HUES48 (cell line): ENCODE measurements at regions not wholly inside any gene's neighbourhood (a gene's known extent, or its start where the extent isn't known, plus 50 kb on each side); places are given as distances from the start of the nearest gene placed in this dataset.

Source experiments
- H3K27ac ChIP-seq: one replicate; pipeline ENCODE4 v1.7.0; 2013; ENCODE audit warnings: low read depth, low read length, inconsistent platforms
- H3K27me3 ChIP-seq: 2 replicates; pipeline ENCODE4 v1.6.1; 2013; ENCODE audit warnings: mild to moderate bottlenecking, low read length; ENCODE audit not compliant: control insufficient read depth, insufficient read depth
- H3K36me3 ChIP-seq: 2 replicates; pipeline ENCODE4 v1.6.1; 2013; ENCODE audit warnings: low read length; ENCODE audit not compliant: control insufficient read depth, insufficient read depth
- H3K4me1 ChIP-seq: 2 replicates; pipeline ENCODE4 v1.6.1; 2013; ENCODE audit warnings: mild to moderate bottlenecking, low read length; ENCODE audit not compliant: control insufficient read depth, insufficient read depth
- H3K4me3 ChIP-seq: 2 replicates; pipeline ENCODE4 v1.5.1; 2013; ENCODE audit warnings: mild to moderate bottlenecking, low read depth, low read length
- H3K9ac ChIP-seq: 2 replicates; pipeline ENCODE4 v1.6.1; 2013; ENCODE audit warnings: mild to moderate bottlenecking, low read depth, low read length, moderate library complexity
- H3K9me3 ChIP-seq: 2 replicates; pipeline ENCODE4 v1.6.1; 2013; ENCODE audit warnings: low read length; ENCODE audit not compliant: control insufficient read depth, insufficient read depth

DNA sequence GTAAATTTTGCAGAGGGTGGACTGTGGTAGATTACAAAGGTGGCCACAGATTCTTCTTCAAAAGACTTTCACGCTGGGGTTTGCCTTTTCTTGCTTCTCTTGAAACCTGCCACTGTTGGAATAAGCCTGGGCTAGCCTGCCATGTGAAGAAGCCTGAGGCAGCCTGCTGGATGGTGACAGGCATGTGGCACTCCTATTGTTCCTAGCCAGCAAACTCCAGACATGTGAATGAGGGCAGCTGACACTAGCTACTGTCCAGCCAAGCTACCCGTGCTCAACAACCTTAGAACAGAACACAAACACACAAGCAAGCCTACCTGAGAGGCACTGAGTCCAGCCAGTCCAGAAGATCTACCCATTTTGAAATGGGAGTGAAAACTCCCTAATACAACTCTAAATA is 322.7 kb upstream of the LARGE1 start:
- H3K27ac ChIP-seq = no peak overlapping the region
- peaks cover 3% of the 10 kb centered on the region; the same call in 1 of the 2 replicates for H3K4me1 ChIP-seq
- H3K36me3 ChIP-seq = no peaks in the 10 kb centered on the region
- no peaks in the 10 kb centered on the region for H3K27me3 ChIP-seq
- no peaks in the 10 kb centered on the region for H3K9me3 ChIP-seq
- no peak overlapping the region for H3K4me3 ChIP-seq
- no peak overlapping the region for H3K9ac ChIP-seq

GRCh38 chr22:34255042-34255441 is 334.8 kb upstream of the LARGE1 start:
- Histone ChIP-seq H3K27me3 (no peaks in the 10 kb centered on the region), H3K27ac (no peak overlapping the region), H3K9me3 (no peaks in the 10 kb centered on the region), H3K4me1 (no peaks in the 10 kb centered on the region), H3K9ac (no peak overlapping the region), H3K36me3 (no peaks in the 10 kb centered on the region), H3K4me3 (no peak overlapping the region)

- Histone ChIP-seq H3K4me1 (no peaks in the 10 kb centered on the region; the same call in 1 of the 2 replicates), H3K27me3 (no peaks in the 10 kb centered on the region), H3K9me3 (no peaks in the 10 kb centered on the region), H3K36me3 (no peaks in the 10 kb centered on the region), H3K9ac (no peak overlapping the region), H3K4me3 (no peak overlapping the region), H3K27ac (no peak overlapping the region)
Observed at GRCh38 chr22:34278121-34278520, 357.8 kb upstream of the LARGE1 start.

GRCh38 chr22:34281738-34282137 is 361.5 kb upstream of the LARGE1 start:
- H3K9me3 ChIP-seq = no peaks in the 10 kb centered on the region
- H3K27me3 ChIP-seq = no peaks in the 10 kb centered on the region
- no peak overlapping the region for H3K9ac ChIP-seq
- H3K4me3 ChIP-seq = no peak overlapping the region
- H3K36me3 ChIP-seq = no peaks in the 10 kb centered on the region
- H3K4me1 ChIP-seq = no peaks in the 10 kb centered on the region; the same call in 1 of the 2 replicates
- H3K27ac ChIP-seq = no peak overlapping the region

DNA sequence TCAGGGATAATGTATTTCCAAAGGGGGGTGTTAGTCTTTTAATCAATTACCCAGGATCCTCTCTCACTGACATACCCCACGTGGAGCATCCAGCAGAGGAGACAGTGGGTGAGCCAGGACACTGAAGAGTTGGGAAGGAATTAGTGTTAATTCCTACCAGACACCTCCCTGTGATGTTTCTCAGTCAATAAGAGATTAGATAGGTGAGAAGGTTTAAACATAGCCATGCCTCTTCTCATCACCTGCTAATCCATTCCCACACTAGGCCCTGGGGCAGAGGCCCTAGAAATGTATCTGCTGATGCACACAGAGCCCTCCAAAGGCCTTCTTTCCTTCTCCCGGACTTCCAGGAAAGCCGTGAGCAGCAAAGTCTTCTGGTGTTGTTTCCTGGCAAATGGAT is 363.6 kb upstream of the LARGE1 start:
- H3K9me3 ChIP-seq = no peaks in the 10 kb centered on the region
- no peak overlapping the region for H3K4me3 ChIP-seq
- H3K36me3 ChIP-seq = no peaks in the 10 kb centered on the region
- no peaks in the 10 kb centered on the region; the same call in 1 of the 2 replicates for H3K4me1 ChIP-seq
- no peaks in the 10 kb centered on the region for H3K27me3 ChIP-seq
- no peak overlapping the region for H3K9ac ChIP-seq
- no peak overlapping the region for H3K27ac ChIP-seq

GRCh38 chr22:34293324-34293723 is 373.0 kb upstream of the LARGE1 start:
- no peaks in the 10 kb centered on the region for H3K36me3 ChIP-seq

DNA sequence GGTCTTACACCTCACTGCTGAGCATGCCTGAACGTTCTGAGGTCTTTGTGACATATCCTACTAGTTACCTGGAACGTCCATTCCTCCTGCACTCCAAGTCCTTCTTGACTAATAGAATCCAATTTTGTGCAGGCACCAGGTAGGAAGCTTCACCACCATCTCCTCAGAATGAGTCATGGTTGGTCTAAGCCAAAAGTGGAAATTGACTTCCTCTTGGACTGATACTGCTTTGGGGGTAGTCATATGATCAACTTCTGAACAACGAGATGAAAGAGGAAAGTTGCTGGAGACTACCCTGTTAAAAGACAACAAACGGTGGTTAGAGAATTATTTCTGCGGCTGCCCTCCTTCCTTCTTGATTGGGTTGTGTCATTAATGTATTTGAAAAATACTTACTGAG is 374.2 kb upstream of the LARGE1 start:
- no peaks in the 10 kb centered on the region for H3K27me3 ChIP-seq
- no peak overlapping the region for H3K9ac ChIP-seq

More at GRCh38 chr22:34293324-34293723, 373.0 kb upstream of the LARGE1 start:
- no peaks in the 10 kb centered on the region for H3K4me1 ChIP-seq
- no peaks in the 10 kb centered on the region for H3K9me3 ChIP-seq
- no peaks in the 10 kb centered on the region for H3K27me3 ChIP-seq
- no peak overlapping the region for H3K4me3 ChIP-seq
- H3K27ac ChIP-seq = no peak overlapping the region
- no peak overlapping the region for H3K9ac ChIP-seq

GRCh38 chr22:34294986-34295385 is 374.7 kb upstream of the LARGE1 start:
- H3K4me1 ChIP-seq = no peaks in the 10 kb centered on the region
- H3K9me3 ChIP-seq = no peaks in the 10 kb centered on the region
- H3K27ac ChIP-seq = no peak overlapping the region
- H3K4me3 ChIP-seq = no peak overlapping the region
- H3K36me3 ChIP-seq = no peaks in the 10 kb centered on the region
- no peaks in the 10 kb centered on the region for H3K27me3 ChIP-seq
- no peak overlapping the region for H3K9ac ChIP-seq

More for the DNA sequence above, 374.2 kb upstream of the LARGE1 start:
- Histone ChIP-seq H3K27ac (no peak overlapping the region), H3K4me1 (no peaks in the 10 kb centered on the region), H3K36me3 (no peaks in the 10 kb centered on the region), H3K4me3 (no peak overlapping the region), H3K9me3 (no peaks in the 10 kb centered on the region)

GRCh38 chr22:34296461-34296860 is 376.2 kb upstream of the LARGE1 start:
- no peaks in the 10 kb centered on the region for H3K9me3 ChIP-seq
- no peak overlapping the region for H3K9ac ChIP-seq
- no peaks in the 10 kb centered on the region for H3K27me3 ChIP-seq
- H3K36me3 ChIP-seq = no peaks in the 10 kb centered on the region
- no peaks in the 10 kb centered on the region for H3K4me1 ChIP-seq
- no peak overlapping the region for H3K4me3 ChIP-seq
- H3K27ac ChIP-seq = no peak overlapping the region

DNA sequence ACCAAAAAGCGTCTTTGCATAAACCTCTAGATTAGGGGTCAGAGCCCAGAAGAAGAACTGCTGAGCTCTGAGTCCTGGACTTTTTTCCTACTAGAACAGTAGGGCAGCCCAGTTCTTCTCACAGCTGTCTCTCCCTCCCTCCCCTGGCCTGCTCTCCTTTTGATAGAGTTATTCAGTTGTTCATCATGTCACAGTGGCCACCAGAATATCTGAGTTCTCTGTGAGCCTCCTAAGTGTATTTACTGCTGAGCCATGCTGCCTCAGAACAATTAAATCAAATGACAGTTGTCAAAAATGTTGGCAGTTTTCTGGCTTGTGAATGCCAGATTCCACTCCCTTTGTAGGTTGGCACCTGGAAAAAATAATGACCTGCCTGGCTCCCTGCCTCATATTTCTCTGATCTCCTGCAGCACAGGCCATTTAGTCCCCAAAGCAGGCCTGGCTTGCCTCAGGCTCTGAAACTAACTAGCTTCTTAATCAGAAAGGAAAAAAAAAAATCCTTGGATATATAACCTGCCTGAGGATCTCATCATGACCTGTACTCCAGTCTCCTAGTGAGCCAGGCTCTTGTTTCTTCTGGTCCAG is 377.4 kb upstream of the LARGE1 start:
- no peaks in the 10 kb centered on the region for H3K36me3 ChIP-seq
- no peaks in the 10 kb centered on the region for H3K4me1 ChIP-seq
- H3K27ac ChIP-seq = no peak overlapping the region
- no peaks in the 10 kb centered on the region for H3K9me3 ChIP-seq
- H3K4me3 ChIP-seq = no peak overlapping the region
- H3K27me3 ChIP-seq = no peaks in the 10 kb centered on the region
- H3K9ac ChIP-seq = no peak overlapping the region

- Histone ChIP-seq H3K4me1 (no peaks in the 10 kb centered on the region), H3K4me3 (no peak overlapping the region), H3K27ac (no peak overlapping the region), H3K9ac (no peak overlapping the region), H3K9me3 (no peaks in the 10 kb centered on the region), H3K36me3 (no peaks in the 10 kb centered on the region), H3K27me3 (no peaks in the 10 kb centered on the region)
Observed at GRCh38 chr22:34299496-34299895, 379.2 kb upstream of the LARGE1 start.
